HepG2 (cell line): ENCODE measurements at regions not wholly inside any gene's neighbourhood (a gene's known extent, or its start where the extent isn't known, plus 50 kb on each side); places are given as distances from the start of the nearest gene placed in this dataset.

ENCODE experiments used
- ATAC-seq: fragments of 200-7000 bp; cut with Tn5 transposase; 3 replicates; pipeline ENCODE4 v1.9.1; 2020; ENCODE audit warnings: mild to moderate bottlenecking, moderate library complexity
- BruUV-seq: library from RNA; stranded (reverse); fragments of 400-500 nt; replicated peaks from 2 replicates; lab custom pipeline; 2021; lab: Mats Ljungman, UMichigan
- CTCF ChIA-PET: fragments of 300-600 bp; formaldehyde crosslinking; extraction: SDS; loops from one replicate; lab custom pipeline; 2021; ENCODE audit warnings: low total read pairs, inconsistent platforms, low intra/inter-chr PET ratio; lab: Yijun Ruan, JAX
- POLR2A ChIA-PET: fragments of 350-600 bp; sonication (Branson Sonifier 250); formaldehyde crosslinking; loops from one replicate; lab custom pipeline; 2020; ENCODE audit warnings: antibody characterized with exemption, inconsistent platforms; lab: Yijun Ruan, JAX
- DNase-seq: peaks from one replicate; pipeline ENCODE4 v3.0.0-alpha.2; 2015; ENCODE audit warnings: low spot score
- FAIRE-seq: peaks from 3 replicates; lab custom pipeline; 2011; peaks lifted over from hg19 to GRCh38; lab: Jason Lieb, UNC
- H2AFZ ChIP-seq: one replicate; pipeline ENCODE4 v1.6.1; 2011; ENCODE audit warnings: low read length, inconsistent platforms
- H3K27ac ChIP-seq: fragments of 300-600 bp; 3 replicates; pipeline ENCODE4 v1.8.0; 2011; ENCODE audit warnings: mixed run types, mild to moderate bottlenecking, mixed read lengths, low read length, inconsistent platforms; ENCODE audit not compliant: insufficient read depth; ENCODE audit errors: extremely low read length
- H3K27me3 ChIP-seq, 2 experiments: fragments of 200-600 bp in 1 of 2; 2 replicates in 1 of 2; 3 replicates in 1 of 2; pipeline versions ENCODE4 v1.6.0 to v1.8.0; 2011; ENCODE audit warnings: low read length in 2 of 2, mild to moderate bottlenecking in 2 of 2, moderate library complexity in 2 of 2, inconsistent platforms in 1 of 2; ENCODE audit not compliant: insufficient read depth in 2 of 2, control insufficient read depth in 1 of 2
- H3K36me3 ChIP-seq, 2 experiments: fragments of 200-600 bp in 1 of 2; replicated peaks in 1 of 2; 2 replicates in 1 of 2; 3 replicates in 1 of 2; pipeline versions ENCODE4 v1.5.1 to v1.8.0; 2011; ENCODE audit warnings: low read length in 2 of 2, inconsistent platforms in 1 of 2; ENCODE audit not compliant: insufficient read depth in 2 of 2, control insufficient read depth in 1 of 2
- H3K4me1 ChIP-seq: 2 replicates; pipeline ENCODE4 v1.5.1; 2012; ENCODE audit warnings: low read length, inconsistent platforms; ENCODE audit not compliant: insufficient read depth
- H3K4me2 ChIP-seq: 2 replicates; pipeline ENCODE4 v1.6.0; 2011; ENCODE audit warnings: low read depth, low read length, inconsistent platforms
- H3K4me3 ChIP-seq, 3 experiments: fragments of 200-600 bp in 1 of 3; sonication (generic), shearing (Covaris generic) in 1 of 3; replicated peaks in 1 of 3; 2 replicates each; pipeline ENCODE4 v1.5.1; 2011 to 2016; ENCODE audit warnings: low read length in 3 of 3, inconsistent platforms in 2 of 3, low read depth in 2 of 3, mild to moderate bottlenecking in 2 of 3, control low read depth in 1 of 3, mixed read lengths in 1 of 3; ENCODE audit not compliant: insufficient read depth in 1 of 3
- H3K79me2 ChIP-seq: one replicate; pipeline ENCODE4 v1.6.1; 2011; ENCODE audit warnings: low read length, inconsistent platforms; ENCODE audit not compliant: insufficient read depth
- H3K9ac ChIP-seq: 2 replicates; pipeline ENCODE4 v1.6.0; 2011; ENCODE audit warnings: mild to moderate bottlenecking, low read depth, low read length, inconsistent platforms; ENCODE audit not compliant: insufficient read depth
- H3K9me3 ChIP-seq: 2 replicates; pipeline ENCODE4 v1.5.1; 2012; ENCODE audit warnings: mild to moderate bottlenecking, low read length
- H4K20me1 ChIP-seq: 2 replicates; pipeline ENCODE4 v1.6.0; 2011; ENCODE audit warnings: inconsistent platforms, mild to moderate bottlenecking, low read length, moderate library complexity; ENCODE audit not compliant: insufficient read depth
- ADNP ChIP-seq: sonication (generic); formaldehyde crosslinking; IDR thresholded peaks from 2 replicates; pipeline ENCODE4 v1.4.0; 2020; ENCODE audit warnings: missing genetic modification reagents
- ATF3 ChIP-seq: sonication (generic); formaldehyde crosslinking; IDR thresholded peaks from 2 replicates; pipeline ENCODE4 v1.4.0; 2020; ENCODE audit warnings: missing genetic modification reagents
- BCLAF1 ChIP-seq: fragments of 450-650 bp; IDR thresholded peaks from 2 replicates; pipeline ENCODE4 v1.6.1; 2017; ENCODE audit warnings: mild to moderate bottlenecking
- BRD4 ChIP-seq: sonication (generic); formaldehyde crosslinking; IDR thresholded peaks from 2 replicates; pipeline ENCODE4 v1.4.0; 2020; ENCODE audit warnings: missing genetic modification reagents
- EEA1 ChIP-seq: sonication (generic); formaldehyde crosslinking; IDR thresholded peaks from 2 replicates; pipeline ENCODE4 v1.5.1; 2020; ENCODE audit warnings: mild to moderate bottlenecking, missing genetic modification reagents, borderline replicate concordance
- FOXC1 ChIP-seq: sonication (generic); formaldehyde crosslinking; IDR thresholded peaks from 2 replicates; pipeline ENCODE4 v1.8.0; 2022; ENCODE audit warnings: mild to moderate bottlenecking, missing genetic modification reagents, borderline replicate concordance
- GTF3A ChIP-seq: sonication (generic); formaldehyde crosslinking; conservative IDR thresholded peaks from 2 replicates; pipeline ENCODE4 v1.4.0; 2020; ENCODE audit warnings: mild to moderate bottlenecking, missing genetic modification reagents
- HDAC1 ChIP-seq: sonication (generic); formaldehyde crosslinking; IDR thresholded peaks from 2 replicates; pipeline ENCODE4 v1.5.1; 2020; ENCODE audit warnings: mild to moderate bottlenecking, missing genetic modification reagents
- HNRNPK ChIP-seq: fragments of 200-400 bp; formaldehyde crosslinking; IDR thresholded peaks from 2 replicates; pipeline ENCODE4 v1.6.1; 2018; ENCODE audit warnings: low read length, low read depth, moderate library complexity, mild to moderate bottlenecking; ENCODE audit not compliant: poor library complexity, severe bottlenecking
- KLF15 ChIP-seq: sonication (generic); formaldehyde crosslinking; IDR thresholded peaks from 2 replicates; pipeline ENCODE4 v1.8.1; 2023; ENCODE audit warnings: borderline replicate concordance, mild to moderate bottlenecking, inconsistent platforms, missing genetic modification reagents, mixed read lengths
- NFYC ChIP-seq: IDR thresholded peaks from 2 replicates; pipeline ENCODE4 v1.6.1; 2016; ENCODE audit warnings: missing genetic modification reagents, missing compliant biosample characterization
- POLR2AphosphoS2 ChIP-seq: IDR thresholded peaks from 2 replicates; pipeline ENCODE4 v1.6.1; 2011; ENCODE audit warnings: low read depth, low read length, improper control_type of control experiment
- TRIM22 ChIP-seq: fragments of 450-650 bp; IDR thresholded peaks from 2 replicates; pipeline ENCODE4 v1.6.1; 2017
- ZNF639 ChIP-seq: conservative IDR thresholded peaks from 2 replicates; pipeline ENCODE4 v1.6.1; 2018; ENCODE audit warnings: missing genetic modification reagents
- ZSCAN22 ChIP-seq: sonication (generic); formaldehyde crosslinking; IDR thresholded peaks from 2 replicates; pipeline ENCODE4 v1.4.0; 2020; ENCODE audit warnings: mild to moderate bottlenecking, missing genetic modification reagents
- WGBS: methylation state at CpG from one replicate; pipeline ENCODE4 v1.1.6; 2017; ENCODE audit warnings: low lambda C conversion rate; 5-methylcytosine and 5-hydroxymethylcytosine counted together
- in situ Hi-C: cut with HindIII; loops from 2 replicates; pipeline ENCODE4 v1.10.0; 2017; ENCODE audit warnings: low pct_unique_long_range_greater_than_20kb; ENCODE audit not compliant: extremely low pct_ligation_motif_present
- intact Hi-C: fragments of 100-400 bp; cut with micrococcal nuclease; formaldehyde crosslinking; loops from one replicate; pipeline ENCODE4 v1.10.0; 2022; ENCODE audit not compliant: unreplicated experiment

GRCh38 chr7:82675396-82675795 is 231.8 kb upstream of the CACNA2D1 start:
- Histone ChIP-seq H3K27ac (no peak overlapping the region), H3K36me3 (no peaks in the 10 kb centered on the region), H4K20me1 (no peaks in the 10 kb centered on the region), H3K9me3 (no peaks in the 10 kb centered on the region), H3K4me1 (no peaks in the 10 kb centered on the region), H3K9ac (no peak overlapping the region), H3K79me2 (no peaks in the 10 kb centered on the region), H3K27me3 (no peaks in the 10 kb centered on the region), H3K4me2 (no peak overlapping the region), H3K4me3 (no peak overlapping the region), H2AFZ (no peak overlapping the region)
- ATAC-seq (no peak), DNase-seq (no peak), FAIRE-seq (no peak)
- ChIA-PET CTCF (no interaction called here), POLR2A (no interaction called here)
- TF ChIP-seq BCLAF1 (no peak), ATF3 (CRISPR knock-in tag) (no peak), EEA1 (CRISPR knock-in tag) (no peak), ZSCAN22 (CRISPR knock-in tag) (no peak), GTF3A (CRISPR knock-in tag) (no peak), NFYC (CRISPR knock-in tag) (no peak), ZNF639 (CRISPR knock-in tag) (no peak), BRD4 (CRISPR knock-in tag) (no peak), FOXC1 (CRISPR knock-in tag) (no peak), ADNP (CRISPR knock-in tag) (no peak), KLF15 (CRISPR knock-in tag) (no peak), HDAC1 (CRISPR knock-in tag) (no peak), HNRNPK (no peak), TRIM22 (no peak), POLR2AphosphoS2 (no peak)
- no TSS peak for BruUV-seq
- WGBS = 2% methylated on average over 2 of the region's 2 CpGs
- intact Hi-C loops = no loop called here
- in situ Hi-C loops = no loop called here
